Neural cell (in vitro differentiated cells): ENCODE measurements at regions not wholly inside any gene's neighbourhood (a gene's known extent, or its start where the extent isn't known, plus 50 kb on each side); places are given as distances from the start of the nearest gene placed in this dataset.

Source experiments
- EP300 ChIP-seq: fragments of 450-650 bp; conservative IDR thresholded peaks from 2 replicates; pipeline ENCODE4 v1.6.1; 2014; ENCODE audit warnings: antibody characterized with exemption, mild to moderate bottlenecking, moderate library complexity; ENCODE audit not compliant: poor library complexity, severe bottlenecking
- EZH2 ChIP-seq: fragments of 200-600, 300-800 bp; shearing (Covaris generic), sonication (generic); IDR thresholded peaks from 2 replicates; pipeline ENCODE4 v1.6.1; 2014; ENCODE audit warnings: antibody characterized with exemption, low read length, borderline replicate concordance, mild to moderate bottlenecking; ENCODE audit not compliant: insufficient read depth, poor library complexity, severe bottlenecking
- MXI1 ChIP-seq: fragments of 450-650 bp; conservative IDR thresholded peaks from 2 replicates; pipeline ENCODE4 v1.6.1; 2014; ENCODE audit warnings: antibody characterized with exemption, mild to moderate bottlenecking; ENCODE audit not compliant: poor library complexity, severe bottlenecking
- POLR2AphosphoS5 ChIP-seq: IDR thresholded peaks from 2 replicates; pipeline ENCODE4 v1.6.1; 2012
- RAD21 ChIP-seq: fragments of 450-650 bp; conservative IDR thresholded peaks from 2 replicates; pipeline ENCODE4 v1.6.1; 2014; ENCODE audit warnings: antibody characterized with exemption, mild to moderate bottlenecking, moderate library complexity
- REST ChIP-seq: IDR thresholded peaks from 2 replicates; pipeline ENCODE4 v1.6.1; 2012; ENCODE audit warnings: borderline replicate concordance
- SMC3 ChIP-seq: fragments of 450-650 bp; conservative IDR thresholded peaks from 2 replicates; pipeline ENCODE4 v1.6.1; 2014; ENCODE audit warnings: antibody characterized with exemption, mild to moderate bottlenecking, moderate library complexity; ENCODE audit not compliant: poor library complexity
- TAF1 ChIP-seq: IDR thresholded peaks from 2 replicates; pipeline ENCODE4 v1.6.1; 2012; ENCODE audit warnings: low read depth
- TF ChIP-seq, protein P1 (sequence below): fragments of 450-650 bp; IDR thresholded peaks from 2 replicates; pipeline ENCODE4 v1.5.1; 2014; ENCODE audit warnings: antibody characterized with exemption, mild to moderate bottlenecking, moderate library complexity; ENCODE audit not compliant: poor library complexity, severe bottlenecking

DNA sequence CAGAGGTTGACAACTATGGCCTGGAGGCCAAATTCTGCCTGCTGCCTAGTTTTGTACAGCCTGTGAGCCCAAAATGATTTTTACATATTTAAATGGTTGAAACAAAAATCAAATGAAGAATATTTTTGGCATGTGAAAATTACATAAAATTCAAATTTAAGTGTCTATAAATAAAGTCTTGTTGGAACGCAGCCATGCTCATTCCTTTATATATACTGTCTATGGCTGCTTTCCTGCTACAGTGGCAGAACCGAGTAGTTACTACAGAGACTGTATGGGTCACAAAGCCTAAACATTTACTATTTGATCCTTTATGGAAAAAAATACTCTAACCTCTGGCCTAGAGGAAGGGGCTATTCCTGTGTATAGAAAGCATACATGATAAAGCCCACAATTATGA lies 290.4 kb downstream of the GLUD2 start:
- TF ChIP-seq, protein P1, sequence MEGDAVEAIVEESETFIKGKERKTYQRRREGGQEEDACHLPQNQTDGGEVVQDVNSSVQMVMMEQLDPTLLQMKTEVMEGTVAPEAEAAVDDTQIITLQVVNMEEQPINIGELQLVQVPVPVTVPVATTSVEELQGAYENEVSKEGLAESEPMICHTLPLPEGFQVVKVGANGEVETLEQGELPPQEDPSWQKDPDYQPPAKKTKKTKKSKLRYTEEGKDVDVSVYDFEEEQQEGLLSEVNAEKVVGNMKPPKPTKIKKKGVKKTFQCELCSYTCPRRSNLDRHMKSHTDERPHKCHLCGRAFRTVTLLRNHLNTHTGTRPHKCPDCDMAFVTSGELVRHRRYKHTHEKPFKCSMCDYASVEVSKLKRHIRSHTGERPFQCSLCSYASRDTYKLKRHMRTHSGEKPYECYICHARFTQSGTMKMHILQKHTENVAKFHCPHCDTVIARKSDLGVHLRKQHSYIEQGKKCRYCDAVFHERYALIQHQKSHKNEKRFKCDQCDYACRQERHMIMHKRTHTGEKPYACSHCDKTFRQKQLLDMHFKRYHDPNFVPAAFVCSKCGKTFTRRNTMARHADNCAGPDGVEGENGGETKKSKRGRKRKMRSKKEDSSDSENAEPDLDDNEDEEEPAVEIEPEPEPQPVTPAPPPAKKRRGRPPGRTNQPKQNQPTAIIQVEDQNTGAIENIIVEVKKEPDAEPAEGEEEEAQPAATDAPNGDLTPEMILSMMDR, result no peak
- no peak for TF ChIP-seq POLR2AphosphoS5
- no peak for TF ChIP-seq REST
- TF ChIP-seq SMC3, result no peak
- no peak for TF ChIP-seq RAD21
- no peak for TF ChIP-seq TAF1
- TF ChIP-seq EP300, result no peak
- no peak for TF ChIP-seq EZH2
- TF ChIP-seq MXI1, result no peak
